GM19351 (cell line): ENCODE measurements at regions not wholly inside any gene's neighbourhood (a gene's known extent, or its start where the extent isn't known, plus 50 kb on each side); places are given as distances from the start of the nearest gene placed in this dataset.

Experiments used
- ATAC-seq: cut with Tn5 transposase; IDR thresholded peaks from one replicate; pipeline ENCODE4 v1.9.1; 2021; ENCODE audit warnings: mild to moderate bottlenecking, moderate library complexity; ENCODE audit not compliant: unreplicated experiment

GRCh38 chr22:48147831-48148230 lies 1385.4 kb downstream of the TBC1D22A start:
- ATAC-seq = no peak

GRCh38 chr22:48147404-48147803 lies 1385.0 kb downstream of the TBC1D22A start:
- no peak for ATAC-seq

- no peak for ATAC-seq
Measured at GRCh38 chr22:48146426-48146825, 1384.0 kb downstream of the TBC1D22A start.

GRCh38 chr22:48145738-48146137 lies 1383.3 kb downstream of the TBC1D22A start:
- ATAC-seq = no peak

GRCh38 chr22:48144318-48144717 lies 1381.9 kb downstream of the TBC1D22A start:
- ATAC-seq = no peak

GRCh38 chr22:48143856-48144255 lies 1381.4 kb downstream of the TBC1D22A start:
- no peak for ATAC-seq

GRCh38 chr22:48142388-48142787 lies 1379.9 kb downstream of the TBC1D22A start:
- ATAC-seq = no peak

GRCh38 chr22:48141301-48141700 lies 1378.9 kb downstream of the TBC1D22A start:
- ATAC-seq = no peak

GRCh38 chr22:48140261-48140813 lies 1377.9 kb downstream of the TBC1D22A start:
- no peak for ATAC-seq

- no peak for ATAC-seq
Measured at GRCh38 chr22:48139776-48140175, 1377.3 kb downstream of the TBC1D22A start.

GRCh38 chr22:48138855-48139254 lies 1376.4 kb downstream of the TBC1D22A start:
- ATAC-seq = no peak

- ATAC-seq = no peak
Measured at GRCh38 chr22:48138427-48138826, 1376.0 kb downstream of the TBC1D22A start.

- no peak for ATAC-seq
Measured at GRCh38 chr22:48137640-48138039, 1375.2 kb downstream of the TBC1D22A start.

- no peak for ATAC-seq
Measured at GRCh38 chr22:48135592-48135991, 1373.1 kb downstream of the TBC1D22A start.

GRCh38 chr22:48125416-48125815 lies 1363.0 kb downstream of the TBC1D22A start:
- ATAC-seq = no peak

- no peak for ATAC-seq
Measured at GRCh38 chr22:48121984-48122383, 1359.5 kb downstream of the TBC1D22A start.

GRCh38 chr22:48118654-48119053 lies 1356.2 kb downstream of the TBC1D22A start:
- no peak for ATAC-seq

- ATAC-seq = no peak
Measured at GRCh38 chr22:48116871-48117270, 1354.4 kb downstream of the TBC1D22A start.

GRCh38 chr22:48112687-48113521 lies 1350.5 kb downstream of the TBC1D22A start:
- no peak for ATAC-seq

- ATAC-seq = no peak
Measured at GRCh38 chr22:48106715-48107259, 1344.3 kb downstream of the TBC1D22A start.

- no peak for ATAC-seq
Measured at GRCh38 chr22:48106215-48106614, 1343.8 kb downstream of the TBC1D22A start.

GRCh38 chr22:48105259-48105658 lies 1342.8 kb downstream of the TBC1D22A start:
- no peak for ATAC-seq
